HG02642 (cell line): ENCODE measurements at regions not wholly inside any gene's neighbourhood (a gene's known extent, or its start where the extent isn't known, plus 50 kb on each side); places are given as distances from the start of the nearest gene placed in this dataset.

ENCODE experiments used
- ATAC-seq: cut with Tn5 transposase; IDR thresholded peaks from one replicate; pipeline ENCODE4 v1.9.1; 2021; ENCODE audit warnings: mild to moderate bottlenecking; ENCODE audit not compliant: unreplicated experiment, poor library complexity

DNA sequence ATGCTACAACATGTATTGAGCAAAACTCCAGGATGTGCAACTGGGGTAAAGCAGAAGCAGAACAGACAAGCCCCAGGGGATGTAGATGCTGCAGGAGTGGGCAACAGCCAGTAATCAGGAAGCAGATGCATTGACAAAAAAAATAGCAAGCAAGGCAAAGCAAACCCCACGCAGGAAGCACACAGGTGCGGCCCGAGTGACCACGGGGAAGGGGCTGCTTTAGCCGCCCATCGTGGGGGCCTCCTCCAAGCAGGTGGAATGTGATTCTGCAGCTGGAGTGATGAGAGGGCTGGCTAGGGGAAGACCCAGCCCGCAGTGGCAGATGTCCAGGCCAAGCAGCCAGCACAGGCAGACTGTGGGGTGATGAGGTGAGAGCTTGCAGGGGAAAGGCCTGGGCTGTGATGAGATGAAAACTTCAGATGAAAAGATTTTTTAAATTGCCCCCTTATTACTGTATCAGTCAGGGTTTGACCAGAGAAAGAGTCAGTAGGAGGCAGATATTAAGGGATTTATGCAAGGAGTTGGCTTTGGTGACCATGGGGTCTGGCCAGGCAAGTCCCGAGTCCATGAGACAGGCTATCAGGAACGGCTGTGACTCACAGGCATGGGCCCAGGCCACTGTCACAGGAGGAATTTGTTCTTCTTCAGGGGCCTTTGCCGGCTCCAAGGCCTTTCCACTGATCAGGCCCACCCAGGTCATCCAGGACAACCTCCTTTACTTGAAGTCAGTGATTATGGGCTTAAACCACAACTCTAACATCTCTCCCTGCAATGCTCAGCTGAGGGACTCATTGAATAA lies 207.6 kb downstream of the ANKRD60 start:
- ATAC-seq: no peak

DNA sequence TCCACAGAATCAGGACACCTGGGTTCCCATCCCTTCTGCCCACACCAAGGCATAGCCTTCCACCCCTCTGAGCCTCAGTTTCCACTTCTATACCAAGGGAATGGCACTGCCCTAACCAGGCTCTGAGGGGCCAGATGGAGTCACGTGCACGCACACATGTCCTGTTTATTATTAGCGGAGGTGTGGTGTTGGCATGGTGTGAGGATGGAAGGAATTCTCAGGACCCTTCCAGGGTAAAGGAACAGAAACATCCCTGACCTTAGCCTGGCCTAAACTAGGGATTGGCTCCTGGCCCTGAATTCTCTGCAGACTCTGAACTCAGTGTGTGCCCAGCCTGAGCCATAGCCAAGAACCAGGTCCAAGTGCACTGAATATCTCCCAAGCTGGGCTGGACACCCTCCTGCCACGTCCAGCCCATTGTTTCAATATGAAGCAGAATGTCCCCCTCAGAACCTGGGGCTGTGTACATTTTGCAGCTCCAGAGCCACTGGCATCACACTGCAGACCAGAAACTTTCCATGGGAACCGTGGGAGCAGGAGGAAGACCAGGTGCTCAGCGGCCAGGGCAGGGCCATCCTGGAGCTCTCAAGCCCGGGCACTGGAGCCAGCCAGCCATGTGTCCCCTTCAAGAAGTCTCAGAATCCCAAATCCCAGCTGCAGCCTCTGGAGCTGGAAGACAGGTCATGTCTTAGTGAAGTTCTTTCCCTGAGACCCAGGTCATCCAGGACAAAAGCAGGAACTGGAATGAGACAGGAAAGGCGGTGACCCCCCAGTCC lies 208.4 kb downstream of the ANKRD60 start:
- ATAC-seq: no peak

- no peak for ATAC-seq
Observed at GRCh38 chr20:58019027-58019849, 209.2 kb downstream of the ANKRD60 start.

DNA sequence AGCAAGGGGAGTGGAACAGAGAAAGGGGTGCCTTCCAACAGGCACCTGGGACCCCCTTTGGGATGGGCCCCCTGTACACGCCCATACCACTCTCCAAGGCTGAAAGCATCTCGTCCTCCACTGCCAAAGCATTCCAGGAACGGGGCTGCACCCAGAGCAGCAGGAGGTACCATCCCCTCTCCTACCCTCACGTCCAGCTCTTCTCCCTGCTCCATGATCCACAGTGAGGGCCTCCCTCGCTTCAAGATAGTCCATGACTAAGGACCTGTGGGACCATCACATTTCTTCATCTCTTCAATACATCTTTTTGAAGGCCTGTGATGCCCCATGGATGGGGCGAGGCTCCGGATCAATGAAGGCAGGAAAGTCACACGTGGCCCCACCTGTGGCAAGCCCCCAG lies 209.9 kb downstream of the ANKRD60 start:
- no peak for ATAC-seq

GRCh38 chr20:58017970-58018530 lies 210.4 kb downstream of the ANKRD60 start:
- ATAC-seq: no peak

GRCh38 chr20:58017231-58017969 lies 211.1 kb downstream of the ANKRD60 start:
- no peak for ATAC-seq

DNA sequence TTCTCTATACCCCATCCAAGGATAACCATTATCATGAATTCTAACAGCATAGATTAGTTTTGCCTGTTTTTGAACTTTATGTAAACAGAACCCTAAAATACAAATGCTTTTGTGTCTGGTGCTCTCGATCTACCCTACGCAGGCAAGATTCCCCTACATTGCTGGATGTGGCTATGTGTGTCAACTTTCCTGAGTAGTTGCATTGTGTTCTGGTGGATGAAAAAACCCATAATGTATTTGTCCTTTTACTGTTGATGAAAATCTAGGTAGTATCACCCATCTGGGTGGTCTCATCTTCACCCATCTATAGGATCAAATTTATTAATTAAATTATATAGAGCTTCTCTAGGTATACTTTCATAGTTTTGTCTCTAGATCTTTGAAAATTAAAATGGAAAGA lies 211.7 kb downstream of the ANKRD60 start:
- no peak for ATAC-seq

DNA sequence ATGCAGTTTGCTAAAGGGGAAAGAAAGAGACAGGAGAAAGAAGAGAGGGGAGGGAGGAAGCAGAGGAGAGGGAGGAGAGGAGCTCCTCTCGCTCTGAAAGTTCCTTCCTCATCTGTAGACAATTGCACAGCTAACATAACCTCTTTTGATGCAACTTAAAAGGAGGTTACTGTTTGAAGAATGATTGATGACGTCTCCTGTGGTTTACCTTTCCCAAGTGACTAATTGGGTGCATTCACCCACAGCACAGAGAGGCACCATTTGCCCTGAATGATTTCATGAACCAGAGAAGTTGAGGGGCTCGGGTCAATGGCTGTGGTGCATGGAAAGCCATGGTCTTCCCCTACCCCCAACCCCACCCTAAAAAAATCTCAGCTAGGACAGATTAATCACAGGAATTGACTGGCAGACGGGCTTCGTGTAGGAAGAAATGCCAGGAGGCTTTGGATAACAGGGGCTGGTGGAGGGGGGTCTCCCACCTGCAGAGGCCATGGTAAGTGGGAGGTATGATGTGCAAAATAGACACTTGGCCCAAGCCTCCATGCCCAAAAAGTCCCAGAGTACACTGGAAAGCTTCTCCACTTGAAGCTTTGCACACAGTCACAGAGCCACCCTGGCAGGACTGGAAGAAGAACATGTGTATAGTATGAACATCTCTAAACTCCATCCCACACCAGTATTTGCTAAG lies 213.7 kb downstream of the ANKRD60 start:
- ATAC-seq: no peak

DNA sequence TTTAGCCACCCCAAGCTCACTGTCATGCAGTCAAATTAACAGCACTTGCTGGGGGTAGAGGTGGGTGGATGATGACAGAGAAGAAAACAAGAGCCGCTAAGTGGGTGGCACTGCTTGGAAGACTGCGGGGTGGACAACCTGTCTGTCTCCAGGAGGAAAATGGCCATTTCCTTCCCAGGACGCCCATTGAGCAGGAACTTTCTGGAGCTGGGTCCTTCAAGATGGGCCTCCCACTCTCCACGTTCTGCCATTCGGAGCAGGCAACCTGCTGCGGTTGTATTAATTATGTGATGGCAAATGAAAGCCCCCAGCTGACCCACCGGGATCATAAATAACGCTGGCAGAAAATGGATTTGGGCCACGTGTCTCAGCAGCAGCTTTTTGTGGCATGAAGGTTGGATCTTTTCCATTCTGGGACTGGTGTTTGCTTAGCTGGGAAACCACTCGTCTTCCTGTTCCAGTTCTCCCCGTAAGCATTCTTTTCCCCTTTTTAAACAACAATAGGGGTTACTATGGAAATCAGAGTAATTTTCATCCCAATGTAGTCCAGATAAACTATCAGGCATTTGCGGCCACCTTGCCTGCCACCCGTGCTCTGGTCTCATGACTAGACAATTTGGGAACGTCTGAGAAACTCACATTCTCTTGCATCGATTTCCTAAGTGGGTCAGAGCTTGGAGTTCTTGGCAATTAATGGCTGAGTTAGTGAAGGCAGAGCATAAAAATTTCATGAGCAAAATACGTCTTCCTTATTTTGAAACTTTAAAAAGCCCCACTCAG lies 215.5 kb downstream of the ANKRD60 start:
- no peak for ATAC-seq

GRCh38 chr20:58011947-58012610 lies 216.4 kb downstream of the ANKRD60 start:
- no peak for ATAC-seq

GRCh38 chr20:58011106-58011946 lies 217.1 kb downstream of the ANKRD60 start:
- ATAC-seq: no peak

GRCh38 chr20:58010666-58011065 lies 217.8 kb downstream of the ANKRD60 start:
- no peak for ATAC-seq

- no peak for ATAC-seq
Observed at GRCh38 chr20:58010186-58010585, 218.3 kb downstream of the ANKRD60 start.

- ATAC-seq: no peak
Observed at GRCh38 chr20:58008866-58009265, 219.6 kb downstream of the ANKRD60 start.

- ATAC-seq: no peak
Observed at GRCh38 chr20:58008413-58008812, 220.0 kb downstream of the ANKRD60 start.

GRCh38 chr20:58007947-58008346 lies 220.5 kb downstream of the ANKRD60 start:
- no peak for ATAC-seq
